ENCODE measurements at regions not wholly inside any gene's neighbourhood (a gene's known extent, or its start where the extent isn't known, plus 50 kb on each side); places are given as distances from the start of the nearest gene placed in this dataset.

- Histone ChIP-seq H2AFZ (ENCODE audit: low read length) (no peak overlapping the region), H3K27me3 (ENCODE audit: insufficient read depth, low read length, poor library complexity, severe bottlenecking) (no peaks in the 10 kb centered on the region), H3K79me2 (ENCODE audit: insufficient read depth, low read length) (peaks cover 11% of the 10 kb centered on the region), H3K4me3 (ENCODE audit: low read length, poor library complexity, severe bottlenecking) (no peak overlapping the region), H3K4me2 (ENCODE audit: low read depth, low read length, poor library complexity, severe bottlenecking) (no peak overlapping the region), H4K20me1 (ENCODE audit: insufficient read depth, low read length, poor library complexity, severe bottlenecking) (no peaks in the 10 kb centered on the region), H3K9me3 (ENCODE audit: insufficient read depth, low read depth, low read length) (no peaks in the 10 kb centered on the region), H3K36me3 (ENCODE audit: insufficient read depth, low read length) (no peaks in the 10 kb centered on the region), H3F3A (ENCODE audit: low read depth) (peaks cover 6% of the 10 kb centered on the region; the same call in 1 of the 2 replicates), H3K4me1 (ENCODE audit: insufficient read depth, low read length, poor library complexity, severe bottlenecking) (peaks cover 17% of the 10 kb centered on the region), H3K9me2 (replicated peaks; ENCODE audit: low read depth, low read length) (no peaks in the 10 kb centered on the region), H3K9ac (ENCODE audit: low read depth, low read length, poor library complexity, severe bottlenecking) (no peak overlapping the region)
- TF ChIP-seq EZH2phosphoT487 (IDR thresholded peaks at IDR 0.05; ENCODE audit: borderline replicate concordance) (no peak), CTCF (conservative IDR thresholded peaks at IDR 0.05; ENCODE audit: low read length) (no peak)
Observed at GRCh38 chr6:26280407-26280806, 84.6 kb upstream of the BTN3A2 start.

GRCh38 chr6:26284537-26285142 lies 80.4 kb upstream of the BTN3A2 start:
- H4K20me1 ChIP-seq (ENCODE audit: insufficient read depth, low read length, poor library complexity, severe bottlenecking) = no peaks in the 10 kb centered on the region
- H3K36me3 ChIP-seq (ENCODE audit: insufficient read depth, low read length) = no peaks in the 10 kb centered on the region
- peaks cover 11% of the 10 kb centered on the region for H3K4me1 ChIP-seq (ENCODE audit: insufficient read depth, low read length, poor library complexity, severe bottlenecking)
- TF ChIP-seq CTCF (conservative IDR thresholded peaks at IDR 0.05; ENCODE audit: low read length) (no peak), EZH2phosphoT487 (IDR thresholded peaks at IDR 0.05; ENCODE audit: borderline replicate concordance) (no peak)
- no peaks in the 10 kb centered on the region for H3K9me2 ChIP-seq (replicated peaks; ENCODE audit: low read depth, low read length)
- peak overlapping the region; percentile 74 for H3K4me2 ChIP-seq (ENCODE audit: low read depth, low read length, poor library complexity, severe bottlenecking)
- H3K9ac ChIP-seq (ENCODE audit: low read depth, low read length, poor library complexity, severe bottlenecking) = peak overlapping the region; percentile 91
- H3F3A ChIP-seq (ENCODE audit: low read depth) = peaks cover 6% of the 10 kb centered on the region; the same call in 1 of the 2 replicates
- H3K79me2 ChIP-seq (ENCODE audit: insufficient read depth, low read length) = peaks cover 11% of the 10 kb centered on the region
- no peaks in the 10 kb centered on the region for H3K9me3 ChIP-seq (ENCODE audit: insufficient read depth, low read depth, low read length)
- H3K27me3 ChIP-seq (ENCODE audit: insufficient read depth, low read length, poor library complexity, severe bottlenecking) = no peaks in the 10 kb centered on the region
- peak overlapping the region; percentile 74 for H3K4me3 ChIP-seq (ENCODE audit: low read length, poor library complexity, severe bottlenecking)
- H2AFZ ChIP-seq (ENCODE audit: low read length) = no peak overlapping the region

GRCh38 chr6:26285143-26286134 lies 79.6 kb upstream of the BTN3A2 start:
- H3F3A ChIP-seq (ENCODE audit: low read depth) = peaks cover 6% of the 10 kb centered on the region; the same call in 1 of the 2 replicates
- no peaks in the 10 kb centered on the region for H3K27me3 ChIP-seq (ENCODE audit: insufficient read depth, low read length, poor library complexity, severe bottlenecking)
- no peaks in the 10 kb centered on the region for H3K9me3 ChIP-seq (ENCODE audit: insufficient read depth, low read depth, low read length)
- H3K4me2 ChIP-seq (ENCODE audit: low read depth, low read length, poor library complexity, severe bottlenecking) = peak overlapping the region; percentile 74
- TF ChIP-seq EZH2phosphoT487 (IDR thresholded peaks at IDR 0.05; ENCODE audit: borderline replicate concordance) (no peak), CTCF (conservative IDR thresholded peaks at IDR 0.05; ENCODE audit: low read length) (no peak)
- H4K20me1 ChIP-seq (ENCODE audit: insufficient read depth, low read length, poor library complexity, severe bottlenecking) = no peaks in the 10 kb centered on the region
- H3K4me1 ChIP-seq (ENCODE audit: insufficient read depth, low read length, poor library complexity, severe bottlenecking) = peaks cover 11% of the 10 kb centered on the region
- H3K4me3 ChIP-seq (ENCODE audit: low read length, poor library complexity, severe bottlenecking) = peak overlapping the region; percentile 74
- no peak overlapping the region for H2AFZ ChIP-seq (ENCODE audit: low read length)
- no peaks in the 10 kb centered on the region for H3K9me2 ChIP-seq (replicated peaks; ENCODE audit: low read depth, low read length)
- no peaks in the 10 kb centered on the region for H3K36me3 ChIP-seq (ENCODE audit: insufficient read depth, low read length)
- H3K9ac ChIP-seq (ENCODE audit: low read depth, low read length, poor library complexity, severe bottlenecking) = peak overlapping the region; percentile 91
- peaks cover 11% of the 10 kb centered on the region for H3K79me2 ChIP-seq (ENCODE audit: insufficient read depth, low read length)
